IMR-90 (cell line): ENCODE measurements at regions not wholly inside any gene's neighbourhood (a gene's known extent, or its start where the extent isn't known, plus 50 kb on each side); places are given as distances from the start of the nearest gene placed in this dataset.
A peak's percentile ranks its signal among the peaks of the same experiment; 100 is the strongest.

ENCODE experiments used
- ATAC-seq: fragments of 200-7000 bp; cut with Tn5 transposase; 2 replicates; pipeline ENCODE4 v1.9.1; 2020; ENCODE audit warnings: low read depth, mild to moderate bottlenecking, moderate library complexity
- BruUV-seq: library from RNA; stranded (reverse); fragments of 400-500 nt; replicated peaks from 2 replicates; lab custom pipeline; 2021; lab: Mats Ljungman, UMichigan
- CTCF ChIA-PET: fragments of 300-600 bp; formaldehyde crosslinking; extraction: SDS; loops from one replicate; lab custom pipeline; 2021; ENCODE audit warnings: antibody characterized with exemption; lab: Yijun Ruan, JAX
- POLR2A ChIA-PET: fragments of 300-600 bp; sonication (Branson Sonifier 250); formaldehyde crosslinking; loops from one replicate; lab custom pipeline; 2022; ENCODE audit warnings: antibody characterized with exemption; ENCODE audit not compliant: unreplicated experiment; lab: Charles Lee
- DNase-seq: peaks from one replicate; pipeline ENCODE4 v3.0.0; 2013
- H2AFZ ChIP-seq: replicated peaks from 2 replicates; pipeline ENCODE3; 2013; ENCODE audit warnings: low read length, mild to moderate bottlenecking; ENCODE audit not compliant: poor library complexity
- H2AK5ac ChIP-seq: 2 replicates; pipeline ENCODE4 v1.6.1; 2013; ENCODE audit warnings: low read depth, low read length, inconsistent platforms
- H2AK9ac ChIP-seq: replicated peaks from 2 replicates; pipeline ENCODE3; 2013; ENCODE audit warnings: mild to moderate bottlenecking, low read depth, low read length, moderate library complexity; ENCODE audit not compliant: poor library complexity
- H2BK120ac ChIP-seq: 2 replicates; pipeline ENCODE4 v1.6.1; 2013; ENCODE audit warnings: low read depth, low read length, inconsistent platforms
- H2BK15ac ChIP-seq: 3 replicates; pipeline ENCODE4 v1.6.1; 2013; ENCODE audit warnings: low read depth, low read length, inconsistent platforms
- H2BK20ac ChIP-seq: 2 replicates; pipeline ENCODE4 v1.6.1; 2013; ENCODE audit warnings: low read depth, mild to moderate bottlenecking, inconsistent platforms, low read length, moderate library complexity
- H2BK5ac ChIP-seq: 2 replicates; pipeline ENCODE4 v1.6.1; 2013; ENCODE audit warnings: mild to moderate bottlenecking, low read depth, low read length, inconsistent platforms; ENCODE audit not compliant: poor library complexity, severe bottlenecking
- H3K14ac ChIP-seq: replicated peaks from 2 replicates; pipeline ENCODE4 v1.6.1; 2013; ENCODE audit warnings: low read depth, low read length, inconsistent platforms
- H3K18ac ChIP-seq: 2 replicates; pipeline ENCODE4 v1.6.1; 2013; ENCODE audit warnings: low read depth, low read length, control low read depth
- H3K23ac ChIP-seq: 2 replicates; pipeline ENCODE4 v1.6.1; 2013; ENCODE audit warnings: low read depth, low read length, inconsistent platforms
- H3K27ac ChIP-seq: 2 replicates; pipeline ENCODE4 v1.5.1; 2013; ENCODE audit warnings: mild to moderate bottlenecking, control low read depth, low read length; ENCODE audit not compliant: insufficient read depth
- H3K27me3 ChIP-seq: 2 replicates; pipeline ENCODE4 v1.6.1; 2013; ENCODE audit warnings: low read length; ENCODE audit not compliant: control insufficient read depth, insufficient read depth
- H3K36me3 ChIP-seq: 2 replicates; pipeline ENCODE4 v1.6.1; 2013; ENCODE audit warnings: low read length, mixed read lengths; ENCODE audit not compliant: control insufficient read depth, insufficient read depth
- H3K4ac ChIP-seq: 2 replicates; pipeline ENCODE4 v1.6.1; 2013; ENCODE audit warnings: low read depth, low read length, inconsistent platforms
- H3K4me1 ChIP-seq: 2 replicates; pipeline ENCODE4 v1.6.1; 2013; ENCODE audit warnings: low read length, mixed read lengths; ENCODE audit not compliant: control insufficient read depth, insufficient read depth
- H3K4me2 ChIP-seq: 2 replicates; pipeline ENCODE4 v1.6.1; 2013; ENCODE audit warnings: low read depth, mild to moderate bottlenecking, control low read depth, low read length, moderate library complexity
- H3K4me3 ChIP-seq: 2 replicates; pipeline ENCODE4 v1.5.1; 2013; ENCODE audit warnings: low read depth, mild to moderate bottlenecking, control low read depth, low read length, moderate library complexity; ENCODE audit not compliant: insufficient read depth
- H3K56ac ChIP-seq: 2 replicates; pipeline ENCODE4 v1.6.1; 2013; ENCODE audit warnings: low read length, inconsistent platforms; ENCODE audit not compliant: insufficient read depth; ENCODE audit errors: extremely low read depth
- H3K79me1 ChIP-seq, 2 experiments: 2 replicates each; pipeline ENCODE4 v1.6.1; 2013; ENCODE audit warnings: low read length in 2 of 2, inconsistent platforms in 1 of 2, low read depth in 1 of 2
- H3K9ac ChIP-seq: 2 replicates; pipeline ENCODE4 v1.6.1; 2013; ENCODE audit warnings: low read depth, low read length, control low read depth
- H3K9me1 ChIP-seq: 2 replicates; pipeline ENCODE4 v1.6.1; 2013; ENCODE audit warnings: low read length, inconsistent platforms; ENCODE audit not compliant: insufficient read depth
- H3K9me3 ChIP-seq: 2 replicates; pipeline ENCODE4 v1.6.1; 2013; ENCODE audit warnings: low read length; ENCODE audit not compliant: control insufficient read depth, insufficient read depth
- H4K20me1 ChIP-seq: 2 replicates; pipeline ENCODE4 v1.6.1; 2013; ENCODE audit warnings: low read length, inconsistent platforms; ENCODE audit not compliant: insufficient read depth
- H4K5ac ChIP-seq: 2 replicates; pipeline ENCODE4 v1.6.1; 2013; ENCODE audit warnings: mild to moderate bottlenecking, low read depth, low read length, control low read depth
- H4K8ac ChIP-seq, 2 experiments: 2 replicates each; pipeline ENCODE4 v1.6.1; 2013; ENCODE audit warnings: low read depth in 2 of 2, low read length in 2 of 2, control low read depth in 1 of 2, inconsistent platforms in 1 of 2
- H4K91ac ChIP-seq: 2 replicates; pipeline ENCODE4 v1.6.1; 2013; ENCODE audit warnings: low read depth, low read length, inconsistent platforms; ENCODE audit not compliant: insufficient read depth
- BHLHE40 ChIP-seq: fragments of 150-350 bp; IDR thresholded peaks from 2 replicates; pipeline ENCODE4 v1.6.1; 2016; ENCODE audit warnings: mild to moderate bottlenecking, low read depth, low read length
- CEBPB ChIP-seq: IDR thresholded peaks from 2 replicates; pipeline ENCODE4 v1.6.1; 2012; ENCODE audit warnings: low read depth, low read length, improper control_type of control experiment
- CHD1 ChIP-seq: IDR thresholded peaks from 2 replicates; pipeline ENCODE4 v1.6.1; 2012; ENCODE audit warnings: low read depth, low read length, improper control_type of control experiment
- FOS ChIP-seq: fragments of 150-350 bp; IDR thresholded peaks from 2 replicates; pipeline ENCODE4 v1.6.1; 2016; ENCODE audit warnings: low read depth, low read length
- MAFK ChIP-seq: IDR thresholded peaks from 2 replicates; pipeline ENCODE4 v1.6.1; 2012; ENCODE audit warnings: low read depth, low read length, improper control_type of control experiment
- MAZ ChIP-seq: IDR thresholded peaks from 2 replicates; pipeline ENCODE4 v1.6.1; 2012; ENCODE audit warnings: low read depth, mild to moderate bottlenecking, low read length, improper control_type of control experiment, moderate library complexity, borderline replicate concordance
- MXI1 ChIP-seq: IDR thresholded peaks from 2 replicates; pipeline ENCODE4 v1.6.1; 2012; ENCODE audit warnings: low read depth, mild to moderate bottlenecking, low read length, moderate library complexity, borderline replicate concordance
- NFE2L2 ChIP-seq: fragments of 150-350 bp; IDR thresholded peaks from 2 replicates; pipeline ENCODE4 v1.6.1; 2016; ENCODE audit warnings: low read depth, mild to moderate bottlenecking, low read length
- POLR2A ChIP-seq: IDR thresholded peaks from 2 replicates; pipeline ENCODE4 v1.6.1; 2012; ENCODE audit warnings: mild to moderate bottlenecking, low read depth, low read length
- RAD21 ChIP-seq: IDR thresholded peaks from 2 replicates; pipeline ENCODE4 v1.6.1; 2012; ENCODE audit warnings: low read length, improper control_type of control experiment
- RCOR1 ChIP-seq: IDR thresholded peaks from 2 replicates; pipeline ENCODE4 v1.6.1; 2012; ENCODE audit warnings: mild to moderate bottlenecking, low read length, improper control_type of control experiment; ENCODE audit not compliant: insufficient replicate concordance
- RFX5 ChIP-seq: IDR thresholded peaks from 2 replicates; pipeline ENCODE4 v1.8.0; 2012; ENCODE audit warnings: low read depth, mild to moderate bottlenecking, low read length, moderate library complexity
- SMC3 ChIP-seq: fragments of 150-350 bp; IDR thresholded peaks from 2 replicates; pipeline ENCODE4 v1.6.1; 2016; ENCODE audit warnings: low read depth, mild to moderate bottlenecking, antibody characterized with exemption, low read length, moderate library complexity
- WGBS, 2 experiments: methylation state at CpG; one replicate each; pipeline versions ENCODE4 v1.1.5 to v1.1.7; 2013; ENCODE audit warnings: missing lambda C conversion rate in 2 of 2; ENCODE audit not compliant: insufficient read length in 1 of 2; ENCODE audit errors: extremely low coverage in 2 of 2; 5-methylcytosine and 5-hydroxymethylcytosine counted together
- dilution Hi-C: fragments of 300-500 bp; cut with HindIII; formaldehyde crosslinking; loops from one replicate; pipeline ENCODE4 v1.14.3; 2018; ENCODE audit warnings: low sequenced_read_pairs; ENCODE audit not compliant: unreplicated experiment
- in situ Hi-C: fragments of 300-500 bp; cut with MboI; formaldehyde crosslinking; loops from 3 replicates; pipeline ENCODE4 v1.14.3; 2019; ENCODE audit warnings: low sequenced_read_pairs, inconsistent platforms, mixed read lengths
- intact Hi-C: fragments of 100-400 bp; cut with micrococcal nuclease; formaldehyde crosslinking; loops from 2 replicates; pipeline ENCODE4 v1.10.0; 2022
- TF ChIP-seq, protein P1 (sequence below): fragments of 150-350 bp; IDR thresholded peaks from 2 replicates; pipeline ENCODE4 v1.6.1; 2017; ENCODE audit warnings: mild to moderate bottlenecking, antibody characterized with exemption, low read length, low read depth
- TF ChIP-seq, protein P2 (sequence below): fragments of 150-350 bp; IDR thresholded peaks from 2 replicates; pipeline ENCODE4 v1.6.1; 2016; ENCODE audit warnings: low read depth, mild to moderate bottlenecking, low read length, moderate library complexity, borderline replicate concordance
- TF ChIP-seq, protein P3 (sequence below): conservative IDR thresholded peaks from 2 replicates; pipeline ENCODE4 v1.5.1; 2012; ENCODE audit warnings: mild to moderate bottlenecking, low read depth, low read length, improper control_type of control experiment

DNA sequence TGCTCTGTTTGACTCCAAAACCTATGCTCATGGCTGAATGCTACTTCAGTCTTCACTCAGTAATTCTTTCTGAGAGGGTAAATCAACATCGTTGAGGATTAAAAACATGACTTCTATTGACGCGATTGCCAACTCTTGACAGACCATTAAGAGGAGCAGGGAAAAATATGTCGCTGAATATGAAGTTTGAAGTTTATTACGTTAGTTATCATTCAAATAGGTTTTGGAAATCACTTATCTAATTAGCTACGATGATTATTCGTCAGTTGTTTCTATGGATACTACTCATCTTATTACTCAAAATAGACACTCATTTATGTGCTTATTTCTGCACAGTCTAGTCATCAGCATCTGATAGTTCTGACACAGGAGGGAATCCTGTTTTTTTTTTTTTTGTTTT lies 279.2 kb upstream of the TBL1XR1 start:
- POLR2A ChIA-PET: no interaction called here
- in situ Hi-C loops: no loop called here
- no peaks in the 10 kb centered on the region for H3K9me1 ChIP-seq
- intact Hi-C loops: loop anchor here (5.0 to 10.0 kb wide), 2 partner anchors 121 to 348 kb away; no protein-coding TSS in a partner anchor
- H2AFZ ChIP-seq: no peak overlapping the region
- no peak for DNase-seq
- peak overlapping the region; percentile 70; the same call in 1 of the 2 replicates for H2AK5ac ChIP-seq
- BruUV-seq: no TSS peak
- H4K91ac ChIP-seq: no peak overlapping the region
- H3K4me3 ChIP-seq: no peak overlapping the region
- H3K9me3 ChIP-seq: no peaks in the 10 kb centered on the region
- dilution Hi-C loops: no loop called here
- H3K9ac ChIP-seq: no peak overlapping the region
- H3K56ac ChIP-seq: no peak overlapping the region
- H3K18ac ChIP-seq: peak overlapping the region; percentile 65
- H2BK120ac ChIP-seq: 0 out of 2 replicates have a peak overlapping the region, but pooled peaks have one; percentile 41
- H4K8ac ChIP-seq: no peak overlapping the region
- CTCF ChIA-PET: interaction anchor here (0.6 kb wide), 1 partner anchor 420 kb away, joined by 3 read pairs; no protein-coding TSS in a partner anchor
- H2BK5ac ChIP-seq: no peak overlapping the region
- H4K5ac ChIP-seq: peak overlapping the region; percentile 45; the same call in 1 of the 2 replicates
- H2AK9ac ChIP-seq: no peak overlapping the region
- H3K23ac ChIP-seq: no peak overlapping the region
- H3K4me1 ChIP-seq: peaks cover 6% of the 10 kb centered on the region
- WGBS, 2 experiments: no CpG with 5 or more reads among the region's 7 CpGs
- no peaks in the 10 kb centered on the region for H4K20me1 ChIP-seq
- H3K4ac ChIP-seq: peak overlapping the region; percentile 69; the same call in 1 of the 2 replicates
- H3K79me1 ChIP-seq: no peaks in the 10 kb centered on the region
- no peak overlapping the region for H3K14ac ChIP-seq
- TF ChIP-seq, protein P1, sequence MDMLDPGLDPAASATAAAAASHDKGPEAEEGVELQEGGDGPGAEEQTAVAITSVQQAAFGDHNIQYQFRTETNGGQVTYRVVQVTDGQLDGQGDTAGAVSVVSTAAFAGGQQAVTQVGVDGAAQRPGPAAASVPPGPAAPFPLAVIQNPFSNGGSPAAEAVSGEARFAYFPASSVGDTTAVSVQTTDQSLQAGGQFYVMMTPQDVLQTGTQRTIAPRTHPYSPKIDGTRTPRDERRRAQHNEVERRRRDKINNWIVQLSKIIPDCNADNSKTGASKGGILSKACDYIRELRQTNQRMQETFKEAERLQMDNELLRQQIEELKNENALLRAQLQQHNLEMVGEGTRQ: no peak
- TF ChIP-seq RAD21 (no peak), FOS (no peak), POLR2A (no peak), MAZ (no peak), MAFK (no peak), CHD1 (no peak), MXI1 (no peak), NFE2L2 (no peak), RFX5 (no peak), CEBPB (no peak), RCOR1 (no peak), BHLHE40 (no peak), SMC3 (no peak)
- TF ChIP-seq, protein P2, sequence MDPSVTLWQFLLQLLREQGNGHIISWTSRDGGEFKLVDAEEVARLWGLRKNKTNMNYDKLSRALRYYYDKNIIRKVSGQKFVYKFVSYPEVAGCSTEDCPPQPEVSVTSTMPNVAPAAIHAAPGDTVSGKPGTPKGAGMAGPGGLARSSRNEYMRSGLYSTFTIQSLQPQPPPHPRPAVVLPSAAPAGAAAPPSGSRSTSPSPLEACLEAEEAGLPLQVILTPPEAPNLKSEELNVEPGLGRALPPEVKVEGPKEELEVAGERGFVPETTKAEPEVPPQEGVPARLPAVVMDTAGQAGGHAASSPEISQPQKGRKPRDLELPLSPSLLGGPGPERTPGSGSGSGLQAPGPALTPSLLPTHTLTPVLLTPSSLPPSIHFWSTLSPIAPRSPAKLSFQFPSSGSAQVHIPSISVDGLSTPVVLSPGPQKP: no peak
- TF ChIP-seq, protein P3, sequence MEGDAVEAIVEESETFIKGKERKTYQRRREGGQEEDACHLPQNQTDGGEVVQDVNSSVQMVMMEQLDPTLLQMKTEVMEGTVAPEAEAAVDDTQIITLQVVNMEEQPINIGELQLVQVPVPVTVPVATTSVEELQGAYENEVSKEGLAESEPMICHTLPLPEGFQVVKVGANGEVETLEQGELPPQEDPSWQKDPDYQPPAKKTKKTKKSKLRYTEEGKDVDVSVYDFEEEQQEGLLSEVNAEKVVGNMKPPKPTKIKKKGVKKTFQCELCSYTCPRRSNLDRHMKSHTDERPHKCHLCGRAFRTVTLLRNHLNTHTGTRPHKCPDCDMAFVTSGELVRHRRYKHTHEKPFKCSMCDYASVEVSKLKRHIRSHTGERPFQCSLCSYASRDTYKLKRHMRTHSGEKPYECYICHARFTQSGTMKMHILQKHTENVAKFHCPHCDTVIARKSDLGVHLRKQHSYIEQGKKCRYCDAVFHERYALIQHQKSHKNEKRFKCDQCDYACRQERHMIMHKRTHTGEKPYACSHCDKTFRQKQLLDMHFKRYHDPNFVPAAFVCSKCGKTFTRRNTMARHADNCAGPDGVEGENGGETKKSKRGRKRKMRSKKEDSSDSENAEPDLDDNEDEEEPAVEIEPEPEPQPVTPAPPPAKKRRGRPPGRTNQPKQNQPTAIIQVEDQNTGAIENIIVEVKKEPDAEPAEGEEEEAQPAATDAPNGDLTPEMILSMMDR: no peak
- no peaks in the 10 kb centered on the region for H3K36me3 ChIP-seq
- H2BK15ac ChIP-seq: peak overlapping the region; percentile 20; the same call in 1 of the 3 replicates
- no peak overlapping the region for H3K4me2 ChIP-seq
- no peak for ATAC-seq
- no peak overlapping the region for H3K27ac ChIP-seq
- H2BK20ac ChIP-seq: no peak overlapping the region
- no peaks in the 10 kb centered on the region for H3K27me3 ChIP-seq
